Ovary (tissue), 3 donors: ENCODE measurements at regions not wholly inside any gene's neighbourhood (a gene's known extent, or its start where the extent isn't known, plus 50 kb on each side); places are given as distances from the start of the nearest gene placed in this dataset.

Source experiments
- CTCF ChIP-seq, 3 donors: fragments of 450-650 bp in 2 of 3; fragments of 200-600 bp in 1 of 3; IDR thresholded peaks; one replicate each; pipeline versions ENCODE4 v1.5.1 to v1.8.0; 2016 to 2022; ENCODE audit warnings: antibody characterized with exemption in 3 of 3, mild to moderate bottlenecking in 1 of 3
- EP300 ChIP-seq: sonication (generic); formaldehyde crosslinking; IDR thresholded peaks from one replicate; pipeline ENCODE4 v1.6.1; 2017; ENCODE audit warnings: antibody characterized with exemption
- POLR2A ChIP-seq: fragments of 450-650 bp; IDR thresholded peaks from one replicate; pipeline ENCODE4 v1.6.1; 2017; ENCODE audit warnings: antibody characterized with exemption, mild to moderate bottlenecking, moderate library complexity
- donor health status: DM: no; HTN: no; CAD: no.

GRCh38 chr20:22180244-22180643, 404.1 kb downstream of the FOXA2 start:
- no peak for TF ChIP-seq CTCF (IDR thresholded peaks at IDR 0.05)
- TF ChIP-seq POLR2A = no peak
- no peak for TF ChIP-seq EP300
